ENCODE measurements at regions not wholly inside any gene's neighbourhood (a gene's known extent, or its start where the extent isn't known, plus 50 kb on each side); places are given as distances from the start of the nearest gene placed in this dataset.

DNA sequence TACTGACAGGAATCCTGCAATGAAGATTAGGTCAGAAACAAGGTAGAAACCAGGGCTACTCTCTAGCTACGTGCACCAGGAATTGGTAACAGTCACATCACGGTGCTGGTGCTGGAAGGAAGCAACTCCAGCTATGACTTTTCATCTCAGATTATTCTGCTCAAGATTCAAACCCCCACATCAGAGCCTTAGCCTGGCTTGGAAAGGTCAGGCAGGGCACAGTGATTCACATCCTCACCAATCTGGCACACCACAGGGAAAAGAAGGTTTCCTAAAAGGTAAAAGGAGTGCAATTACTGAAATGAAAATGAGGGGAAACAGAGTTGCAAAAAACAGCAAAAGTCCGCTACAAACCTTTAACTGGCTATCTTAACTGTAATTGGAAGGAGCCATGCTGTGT lies 240.2 kb upstream of the NPSR1 start:
- no peak overlapping the region for H3K4me3 ChIP-seq (ENCODE audit: low read depth, low read length)
- no peaks in the 10 kb centered on the region for H3K36me3 ChIP-seq (replicated peaks)
- no peaks in the 10 kb centered on the region for H3K27me3 ChIP-seq (replicated peaks)
- TF ChIP-seq, protein P1, sequence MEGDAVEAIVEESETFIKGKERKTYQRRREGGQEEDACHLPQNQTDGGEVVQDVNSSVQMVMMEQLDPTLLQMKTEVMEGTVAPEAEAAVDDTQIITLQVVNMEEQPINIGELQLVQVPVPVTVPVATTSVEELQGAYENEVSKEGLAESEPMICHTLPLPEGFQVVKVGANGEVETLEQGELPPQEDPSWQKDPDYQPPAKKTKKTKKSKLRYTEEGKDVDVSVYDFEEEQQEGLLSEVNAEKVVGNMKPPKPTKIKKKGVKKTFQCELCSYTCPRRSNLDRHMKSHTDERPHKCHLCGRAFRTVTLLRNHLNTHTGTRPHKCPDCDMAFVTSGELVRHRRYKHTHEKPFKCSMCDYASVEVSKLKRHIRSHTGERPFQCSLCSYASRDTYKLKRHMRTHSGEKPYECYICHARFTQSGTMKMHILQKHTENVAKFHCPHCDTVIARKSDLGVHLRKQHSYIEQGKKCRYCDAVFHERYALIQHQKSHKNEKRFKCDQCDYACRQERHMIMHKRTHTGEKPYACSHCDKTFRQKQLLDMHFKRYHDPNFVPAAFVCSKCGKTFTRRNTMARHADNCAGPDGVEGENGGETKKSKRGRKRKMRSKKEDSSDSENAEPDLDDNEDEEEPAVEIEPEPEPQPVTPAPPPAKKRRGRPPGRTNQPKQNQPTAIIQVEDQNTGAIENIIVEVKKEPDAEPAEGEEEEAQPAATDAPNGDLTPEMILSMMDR (IDR thresholded peaks at IDR 0.05; ENCODE audit: low read depth, low read length, missing control alignments): no peak
- DNase-seq: no peak
- in situ Hi-C loops (cut with HindIII; ENCODE audit: low pct_ligation_motif_present, low sequenced_read_pairs): no loop called here
- no peak overlapping the region for H3K27ac ChIP-seq

DNA sequence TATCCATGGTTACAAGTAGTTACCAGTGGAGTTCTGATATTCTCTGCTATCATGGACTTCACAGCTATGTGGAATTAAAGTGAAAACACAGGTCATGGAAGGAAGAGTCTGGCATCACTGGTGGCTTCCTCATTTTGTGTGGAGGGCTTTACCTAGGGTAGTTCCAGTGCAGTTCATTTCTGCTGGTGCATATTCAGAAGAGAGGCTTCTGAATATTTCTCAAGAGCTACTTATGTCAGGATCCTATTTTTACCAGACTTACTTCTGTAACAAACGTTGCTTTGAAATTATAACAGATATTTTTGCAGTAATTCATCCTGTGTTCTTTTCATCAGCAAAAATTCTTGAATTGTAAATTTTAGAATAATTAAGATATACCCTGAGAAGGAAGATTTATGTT lies 236.5 kb upstream of the NPSR1 start:
- Histone ChIP-seq H3K36me3 (replicated peaks) (no peaks in the 10 kb centered on the region), H3K27me3 (replicated peaks) (no peaks in the 10 kb centered on the region), H3K4me3 (ENCODE audit: low read depth, low read length) (no peak overlapping the region), H3K27ac (no peak overlapping the region)
- DNase-seq: no peak
- in situ Hi-C loops (cut with HindIII; ENCODE audit: low pct_ligation_motif_present, low sequenced_read_pairs): no loop called here
- TF ChIP-seq, protein P1 (IDR thresholded peaks at IDR 0.05; ENCODE audit: low read depth, low read length, missing control alignments): no peak

DNA sequence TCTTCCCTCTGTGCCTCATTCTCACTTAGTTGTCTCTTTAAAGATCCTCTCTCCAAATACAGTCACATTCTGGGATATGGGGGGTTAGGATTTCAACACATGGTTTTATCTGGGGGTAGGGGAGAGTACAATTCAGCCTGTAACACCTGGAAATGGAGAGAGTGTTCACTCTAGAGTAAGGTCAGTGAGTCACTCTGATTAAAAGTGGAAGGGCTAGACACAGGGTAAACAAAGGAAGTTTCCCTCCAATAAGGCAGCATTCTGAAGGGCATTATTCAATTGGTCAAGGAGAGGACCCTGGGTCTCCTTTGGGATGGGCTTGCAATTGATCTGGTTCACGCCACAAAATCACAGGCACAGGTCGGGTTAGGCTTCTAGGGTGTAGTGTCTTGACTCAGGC lies 232.8 kb upstream of the NPSR1 start:
- in situ Hi-C loops (cut with HindIII; ENCODE audit: low pct_ligation_motif_present, low sequenced_read_pairs): no loop called here
- DNase-seq: no peak
- H3K27ac ChIP-seq: no peak overlapping the region
- no peaks in the 10 kb centered on the region for H3K27me3 ChIP-seq (replicated peaks)
- TF ChIP-seq, protein P1 (IDR thresholded peaks at IDR 0.05; ENCODE audit: low read depth, low read length, missing control alignments): no peak
- no peaks in the 10 kb centered on the region for H3K36me3 ChIP-seq (replicated peaks)
- no peak overlapping the region for H3K4me3 ChIP-seq (ENCODE audit: low read depth, low read length)

DNA sequence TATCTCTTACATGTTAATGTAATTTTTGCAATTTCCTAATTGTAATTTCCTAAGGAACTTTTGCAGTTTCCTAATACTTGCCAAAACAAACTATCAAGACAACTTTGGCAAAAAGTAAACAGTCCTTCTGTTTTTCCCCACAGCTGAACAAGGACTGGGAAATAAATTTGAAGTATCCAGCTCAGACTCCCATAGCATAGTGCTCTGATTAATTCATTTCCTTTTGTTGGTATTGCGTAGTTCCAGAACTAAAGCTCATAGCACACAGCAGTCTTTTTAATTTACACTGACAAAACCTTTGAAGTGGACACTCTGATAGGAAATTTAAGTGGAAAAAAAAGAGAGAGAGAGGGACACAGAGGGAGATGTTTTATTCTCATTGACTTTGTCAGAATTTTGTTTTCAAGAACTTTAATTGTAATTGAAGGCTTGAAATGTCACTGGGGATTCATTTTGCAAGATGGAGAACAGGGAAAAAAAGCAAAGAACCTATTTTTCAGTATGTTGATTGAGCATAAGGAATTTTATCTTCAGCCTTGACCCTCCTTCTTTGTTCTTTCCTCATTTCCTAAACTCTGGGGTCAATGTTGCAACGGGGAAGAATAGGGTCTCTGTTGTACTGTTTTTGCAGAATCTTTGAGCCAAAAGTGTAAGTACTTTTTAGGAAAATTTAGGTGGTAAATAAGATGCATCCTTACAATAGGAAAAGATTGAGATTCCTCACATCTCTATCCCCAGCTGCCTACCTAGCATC lies 232.2 kb upstream of the NPSR1 start:
- H3K27me3 ChIP-seq (replicated peaks): no peaks in the 10 kb centered on the region
- no peak overlapping the region for H3K4me3 ChIP-seq (ENCODE audit: low read depth, low read length)
- no peak overlapping the region for H3K27ac ChIP-seq
- H3K36me3 ChIP-seq (replicated peaks): no peaks in the 10 kb centered on the region
- no peak for DNase-seq
- in situ Hi-C loops (cut with HindIII; ENCODE audit: low pct_ligation_motif_present, low sequenced_read_pairs): no loop called here
- TF ChIP-seq, protein P1 (IDR thresholded peaks at IDR 0.05; ENCODE audit: low read depth, low read length, missing control alignments): no peak

DNA sequence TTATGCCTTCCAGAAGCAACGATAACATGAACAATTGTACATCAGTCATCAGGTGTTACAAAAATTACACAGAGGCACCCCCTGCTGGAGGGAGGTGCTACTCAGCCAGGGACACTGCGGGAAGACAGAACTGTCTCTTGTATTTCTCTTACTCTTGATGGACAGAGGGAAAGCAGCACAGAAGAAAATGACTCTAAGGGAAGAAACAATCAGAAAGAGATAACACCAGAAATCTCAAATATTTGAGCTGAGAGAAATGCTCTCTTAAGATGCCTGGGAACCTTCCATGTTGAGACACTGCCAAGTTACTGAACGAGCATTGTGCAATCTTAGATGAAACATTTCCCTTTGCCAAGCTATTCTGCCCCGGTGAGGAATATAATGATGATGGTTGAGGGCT lies 227.6 kb upstream of the NPSR1 start:
- peak; percentile 52 for DNase-seq
- in situ Hi-C loops (cut with HindIII; ENCODE audit: low pct_ligation_motif_present, low sequenced_read_pairs): no loop called here
- Histone ChIP-seq H3K4me3 (ENCODE audit: low read depth, low read length) (no peak overlapping the region), H3K36me3 (replicated peaks) (no peaks in the 10 kb centered on the region), H3K27ac (no peak overlapping the region), H3K27me3 (replicated peaks) (no peaks in the 10 kb centered on the region)
- TF ChIP-seq, protein P1 (IDR thresholded peaks at IDR 0.05; ENCODE audit: low read depth, low read length, missing control alignments): peak; percentile 49

DNA sequence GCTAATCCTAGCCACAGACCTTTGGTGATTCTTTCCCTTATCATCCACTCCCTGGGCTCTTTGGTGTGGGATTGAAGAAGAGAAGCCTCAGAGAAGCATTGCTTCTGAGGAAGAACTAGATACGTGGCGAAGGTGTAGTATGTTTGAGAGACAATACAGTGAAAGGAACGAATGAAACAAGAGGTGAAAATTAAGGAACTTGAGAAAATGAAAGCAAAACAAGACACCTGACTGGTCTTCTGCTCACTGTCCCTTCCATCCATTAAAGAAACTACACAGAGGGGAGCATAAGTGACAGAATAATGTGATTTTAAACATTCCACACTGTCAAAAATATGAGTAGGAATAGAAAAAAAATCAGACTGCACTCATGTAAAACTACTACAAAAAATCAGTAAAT lies 219.6 kb upstream of the NPSR1 start:
- Histone ChIP-seq H3K27me3 (replicated peaks) (no peaks in the 10 kb centered on the region), H3K4me3 (ENCODE audit: low read depth, low read length) (no peak overlapping the region), H3K36me3 (replicated peaks) (no peaks in the 10 kb centered on the region), H3K27ac (no peak overlapping the region)
- in situ Hi-C loops (cut with HindIII; ENCODE audit: low pct_ligation_motif_present, low sequenced_read_pairs): no loop called here
- TF ChIP-seq, protein P1 (IDR thresholded peaks at IDR 0.05; ENCODE audit: low read depth, low read length, missing control alignments): no peak
- no peak for DNase-seq
